GM12873 (cell line): ENCODE measurements at regions not wholly inside any gene's neighbourhood (a gene's known extent, or its start where the extent isn't known, plus 50 kb on each side); places are given as distances from the start of the nearest gene placed in this dataset.

Experiments used
- CTCF ChIP-seq: IDR thresholded peaks from 2 replicates; pipeline ENCODE4 v1.5.1; 2012; ENCODE audit warnings: low read depth, mild to moderate bottlenecking, moderate library complexity, low read length, control low read depth; ENCODE audit not compliant: insufficient read depth; ENCODE audit errors: missing control alignments

GRCh38 chr7:26594553-26594952 lies 269.8 kb downstream of the SKAP2 start:
- no peak for TF ChIP-seq CTCF

GRCh38 chr7:26598867-26599266 lies 265.5 kb downstream of the SKAP2 start:
- TF ChIP-seq CTCF: no peak

GRCh38 chr7:26599982-26600381 lies 264.4 kb downstream of the SKAP2 start:
- no peak for TF ChIP-seq CTCF

DNA sequence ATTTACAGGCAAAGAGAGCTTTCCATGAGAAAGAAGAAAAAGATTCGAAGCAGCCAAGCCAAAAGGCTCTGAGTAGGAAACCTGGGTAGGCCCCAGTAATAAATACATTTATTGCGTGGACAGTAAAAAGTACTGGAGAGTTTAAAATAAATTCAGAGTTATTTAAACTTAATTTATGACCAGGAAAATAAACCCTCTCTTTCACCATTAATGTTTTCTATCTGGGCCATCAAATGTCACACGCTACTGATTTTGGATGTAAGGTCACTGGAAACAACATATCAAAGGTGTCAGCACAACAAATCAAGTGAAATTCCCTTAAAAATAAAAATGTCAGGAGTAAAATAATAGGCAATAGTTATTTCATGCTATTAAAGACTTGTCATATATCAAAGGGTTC lies 264.0 kb downstream of the SKAP2 start:
- TF ChIP-seq CTCF: no peak

- no peak for TF ChIP-seq CTCF
These were observed 260.8 kb downstream of the SKAP2 start for GRCh38 chr7:26603631-26604030.

- TF ChIP-seq CTCF: no peak
These were observed 256.0 kb downstream of the SKAP2 start for GRCh38 chr7:26608402-26608801.

DNA sequence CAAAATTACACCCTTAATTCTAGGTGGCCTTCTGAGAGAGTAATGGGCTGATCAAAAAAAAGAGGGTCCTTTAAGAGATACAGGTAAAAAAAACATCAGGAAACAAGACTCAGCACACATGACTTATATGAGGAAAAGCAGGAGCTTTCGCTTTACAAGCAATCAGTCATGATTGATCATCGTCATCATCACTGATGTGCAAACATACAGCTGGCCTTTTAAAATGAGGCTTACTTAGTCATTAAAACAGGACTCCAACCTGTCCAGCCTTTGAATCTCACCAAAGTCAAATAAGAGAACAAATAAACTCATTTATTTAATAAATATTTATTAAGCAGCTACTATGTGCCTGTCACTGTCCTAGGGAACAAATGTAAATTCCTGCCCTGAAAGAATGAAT lies 255.3 kb downstream of the SKAP2 start:
- TF ChIP-seq CTCF: no peak
